A673 (cell line): ENCODE measurements at regions not wholly inside any gene's neighbourhood (a gene's known extent, or its start where the extent isn't known, plus 50 kb on each side); places are given as distances from the start of the nearest gene placed in this dataset.

Source experiments
- EZH2 ChIP-seq: fragments of 200-600 bp; sonication (generic); IDR thresholded peaks from 2 replicates; pipeline ENCODE4 v1.6.1; 2017; ENCODE audit warnings: borderline replicate concordance, low read depth, mild to moderate bottlenecking, mixed read lengths, antibody characterized with exemption, low read length; ENCODE audit not compliant: poor library complexity, severe bottlenecking
- TF ChIP-seq, protein P1 (sequence below): fragments of 300-800, 200-600 bp; sonication (generic); conservative IDR thresholded peaks from 2 replicates; pipeline ENCODE4 v1.5.1; 2017; ENCODE audit warnings: low read depth, mild to moderate bottlenecking, antibody characterized with exemption, low read length, moderate library complexity, mixed read lengths

DNA sequence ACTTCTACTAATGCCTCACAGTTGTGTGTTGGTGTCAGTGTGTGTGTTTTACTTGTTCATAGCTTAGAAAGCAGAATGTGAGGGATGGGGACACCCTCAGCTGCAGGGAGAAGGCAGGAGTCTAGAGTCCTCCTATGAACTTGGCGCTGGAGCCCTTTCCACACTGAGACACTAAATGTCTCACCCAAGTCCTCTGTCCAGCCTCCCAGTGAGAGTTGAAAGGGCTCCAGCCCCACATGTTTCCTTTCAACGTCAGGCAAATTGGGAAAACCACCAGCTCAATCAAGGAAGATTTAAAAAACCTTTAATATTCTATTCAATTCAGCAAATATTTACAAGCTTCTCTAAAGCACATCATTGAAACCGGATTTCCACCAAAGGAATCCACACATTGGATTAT lies 167.6 kb upstream of the MSX2 start:
- TF ChIP-seq, protein P1, sequence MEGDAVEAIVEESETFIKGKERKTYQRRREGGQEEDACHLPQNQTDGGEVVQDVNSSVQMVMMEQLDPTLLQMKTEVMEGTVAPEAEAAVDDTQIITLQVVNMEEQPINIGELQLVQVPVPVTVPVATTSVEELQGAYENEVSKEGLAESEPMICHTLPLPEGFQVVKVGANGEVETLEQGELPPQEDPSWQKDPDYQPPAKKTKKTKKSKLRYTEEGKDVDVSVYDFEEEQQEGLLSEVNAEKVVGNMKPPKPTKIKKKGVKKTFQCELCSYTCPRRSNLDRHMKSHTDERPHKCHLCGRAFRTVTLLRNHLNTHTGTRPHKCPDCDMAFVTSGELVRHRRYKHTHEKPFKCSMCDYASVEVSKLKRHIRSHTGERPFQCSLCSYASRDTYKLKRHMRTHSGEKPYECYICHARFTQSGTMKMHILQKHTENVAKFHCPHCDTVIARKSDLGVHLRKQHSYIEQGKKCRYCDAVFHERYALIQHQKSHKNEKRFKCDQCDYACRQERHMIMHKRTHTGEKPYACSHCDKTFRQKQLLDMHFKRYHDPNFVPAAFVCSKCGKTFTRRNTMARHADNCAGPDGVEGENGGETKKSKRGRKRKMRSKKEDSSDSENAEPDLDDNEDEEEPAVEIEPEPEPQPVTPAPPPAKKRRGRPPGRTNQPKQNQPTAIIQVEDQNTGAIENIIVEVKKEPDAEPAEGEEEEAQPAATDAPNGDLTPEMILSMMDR: no peak
- no peak for TF ChIP-seq EZH2
